ENCODE measurements at regions not wholly inside any gene's neighbourhood (a gene's known extent, or its start where the extent isn't known, plus 50 kb on each side); places are given as distances from the start of the nearest gene placed in this dataset.

GRCh38 chr14:104474495-104475213 is 104.9 kb upstream of the C14orf180 start:
- TF ChIP-seq CTCF (IDR thresholded peaks at IDR 0.05; ENCODE audit: poor library complexity), result no peak
- TF ChIP-seq EZH2phosphoT487 (IDR thresholded peaks at IDR 0.05; ENCODE audit: low read depth, severe bottlenecking, unreplicated experiment), result no peak
- no peak for TF ChIP-seq EZH2 (IDR thresholded peaks at IDR 0.05; ENCODE audit: borderline replicate concordance)
